Neural progenitor cell (in vitro differentiated cells): ENCODE measurements at regions not wholly inside any gene's neighbourhood (a gene's known extent, or its start where the extent isn't known, plus 50 kb on each side); places are given as distances from the start of the nearest gene placed in this dataset.
A peak's percentile ranks its signal among the peaks of the same experiment; 100 is the strongest.

Experiments used
- DNase-seq: peaks from one replicate; pipeline ENCODE4 v3.0.0-alpha.2; 2016; ENCODE audit warnings: low spot score
- H2AFZ ChIP-seq: fragments of 200-600 bp; sonication (generic); replicated peaks from 2 replicates; pipeline ENCODE4 v1.6.1; 2016; ENCODE audit warnings: antibody characterized with exemption
- H3F3A ChIP-seq: fragments of 200-600 bp; sonication (generic); 2 replicates; pipeline ENCODE4 v1.6.1; 2016; ENCODE audit warnings: antibody characterized with exemption, low read depth
- H3K27ac ChIP-seq: fragments of 200-600 bp; sonication (generic); 2 replicates; pipeline ENCODE4 v1.5.1; 2016; ENCODE audit warnings: mild to moderate bottlenecking
- H3K27me3 ChIP-seq: fragments of 200-600 bp; sonication (generic); 2 replicates; pipeline ENCODE4 v1.6.1; 2016; ENCODE audit warnings: mild to moderate bottlenecking, moderate library complexity
- H3K36me3 ChIP-seq: fragments of 200-600 bp; sonication (generic); 2 replicates; pipeline ENCODE4 v1.5.1; 2016
- H3K4me1 ChIP-seq: fragments of 200-600 bp; sonication (generic); 2 replicates; pipeline ENCODE4 v1.6.1; 2016; ENCODE audit warnings: mixed run types
- H3K4me2 ChIP-seq: fragments of 200-600 bp; sonication (generic); 2 replicates; pipeline ENCODE4 v1.6.1; 2016
- H3K4me3 ChIP-seq: fragments of 200-600 bp; sonication (generic); 2 replicates; pipeline ENCODE4 v1.5.1; 2016
- H3K79me2 ChIP-seq: fragments of 200-600 bp; sonication (generic); 2 replicates; pipeline ENCODE4 v1.6.1; 2016; ENCODE audit warnings: low read depth
- H3K9ac ChIP-seq: fragments of 200-600 bp; sonication (generic); 2 replicates; pipeline ENCODE4 v1.6.1; 2016
- H3K9me3 ChIP-seq: fragments of 200-600 bp; sonication (generic); 2 replicates; pipeline ENCODE4 v1.5.1; 2016; ENCODE audit warnings: low read depth
- H4K20me1 ChIP-seq: fragments of 200-600 bp; sonication (generic); 2 replicates; pipeline ENCODE4 v1.6.1; 2016; ENCODE audit warnings: low read depth
- H3K27ac Mint-ChIP-seq: 3 replicates; pipeline ENCODE4 v1.8.0; 2021; ENCODE audit warnings: mixed read lengths
- H3K27me3 Mint-ChIP-seq: 2 replicates; pipeline ENCODE4 v1.8.0; 2022; ENCODE audit warnings: low read depth, mild to moderate bottlenecking, inconsistent platforms, moderate library complexity, mixed read lengths; ENCODE audit not compliant: insufficient read depth
- H3K36me3 Mint-ChIP-seq: 3 replicates; pipeline ENCODE4 v1.8.0; 2021; ENCODE audit warnings: mixed read lengths
- H3K4me1 Mint-ChIP-seq: 3 replicates; pipeline ENCODE4 v1.8.0; 2021; ENCODE audit warnings: mixed read lengths
- H3K4me3 Mint-ChIP-seq: 3 replicates; pipeline ENCODE4 v1.8.0; 2021; ENCODE audit warnings: mild to moderate bottlenecking, moderate library complexity, mixed read lengths
- H3K9me3 Mint-ChIP-seq: 3 replicates; pipeline ENCODE4 v1.8.0; 2020; ENCODE audit warnings: mixed read lengths
- CTCF ChIP-seq: fragments of 200-600 bp; sonication (generic); IDR thresholded peaks from 2 replicates; pipeline ENCODE4 v1.5.1; 2017; ENCODE audit warnings: antibody characterized with exemption, mild to moderate bottlenecking
- EZH2 ChIP-seq: fragments of 200-600 bp; sonication (generic); IDR thresholded peaks from 2 replicates; pipeline ENCODE4 v1.6.1; 2017; ENCODE audit warnings: antibody characterized with exemption, mild to moderate bottlenecking, moderate library complexity
- EZH2phosphoT487 ChIP-seq: fragments of 200-600 bp; sonication (generic); IDR thresholded peaks from 2 replicates; pipeline ENCODE4 v1.6.1; 2017; ENCODE audit warnings: antibody characterized with exemption

- no peaks in the 10 kb centered on the region for H3K36me3 ChIP-seq
Observed at GRCh38 chr17:82998637-82999036, 80.8 kb upstream of the METRNL start.

GRCh38 chr17:83000738-83001137 lies 78.7 kb upstream of the METRNL start:
- no peak overlapping the region for H3K4me2 ChIP-seq
- peaks cover 32% of the 10 kb centered on the region for H3K36me3 Mint-ChIP-seq
- H3K9me3 Mint-ChIP-seq = peaks cover 30% of the 10 kb centered on the region
- no peaks in the 10 kb centered on the region for H3K4me1 ChIP-seq
- H3F3A ChIP-seq = no peaks in the 10 kb centered on the region
- TF ChIP-seq CTCF = no peak
- TF ChIP-seq EZH2 = no peak
- TF ChIP-seq EZH2phosphoT487 = no peak
- no peak overlapping the region for H3K4me3 Mint-ChIP-seq
- H3K27ac Mint-ChIP-seq = peak overlapping the region; percentile 54
- H2AFZ ChIP-seq = no peak overlapping the region
- H3K9ac ChIP-seq = no peak overlapping the region
- H3K79me2 ChIP-seq = no peaks in the 10 kb centered on the region
- H4K20me1 ChIP-seq = no peaks in the 10 kb centered on the region
- H3K36me3 ChIP-seq = no peaks in the 10 kb centered on the region
- no peak overlapping the region for H3K27ac ChIP-seq
- no peaks in the 10 kb centered on the region for H3K4me1 Mint-ChIP-seq
- H3K27me3 Mint-ChIP-seq = peaks cover 5% of the 10 kb centered on the region
- DNase-seq = no peak
- H3K9me3 ChIP-seq = no peaks in the 10 kb centered on the region
- no peaks in the 10 kb centered on the region for H3K27me3 ChIP-seq
- H3K4me3 ChIP-seq = no peak overlapping the region

More at GRCh38 chr17:82998637-82999036, 80.8 kb upstream of the METRNL start:
- Histone ChIP-seq H3K4me3 (no peak overlapping the region), H3K27ac (no peak overlapping the region), H3K79me2 (no peaks in the 10 kb centered on the region), H3K9me3 (peaks cover 8% of the 10 kb centered on the region), H4K20me1 (no peaks in the 10 kb centered on the region), H3F3A (no peaks in the 10 kb centered on the region), H3K9ac (no peak overlapping the region), H2AFZ (no peak overlapping the region), H3K4me2 (no peak overlapping the region), H3K27me3 (no peaks in the 10 kb centered on the region), H3K4me1 (no peaks in the 10 kb centered on the region)
- TF ChIP-seq CTCF (no peak), EZH2 (no peak), EZH2phosphoT487 (no peak)
- H3K4me3 Mint-ChIP-seq = no peak overlapping the region
- peaks cover 40% of the 10 kb centered on the region for H3K9me3 Mint-ChIP-seq
- H3K27ac Mint-ChIP-seq = no peak overlapping the region
- H3K27me3 Mint-ChIP-seq = no peaks in the 10 kb centered on the region
- no peak for DNase-seq
- peaks cover 34% of the 10 kb centered on the region for H3K36me3 Mint-ChIP-seq
- H3K4me1 Mint-ChIP-seq = no peaks in the 10 kb centered on the region

- TF ChIP-seq EZH2phosphoT487 = no peak
- TF ChIP-seq CTCF = no peak
- TF ChIP-seq EZH2 = no peak
- Histone ChIP-seq H3K9ac (no peak overlapping the region), H3K4me1 (no peaks in the 10 kb centered on the region), H3K4me3 (no peak overlapping the region), H3K27ac (no peak overlapping the region), H3K4me2 (no peak overlapping the region), H3K36me3 (no peaks in the 10 kb centered on the region), H2AFZ (no peak overlapping the region), H3K9me3 (no peaks in the 10 kb centered on the region), H3K27me3 (no peaks in the 10 kb centered on the region), H3K79me2 (no peaks in the 10 kb centered on the region), H4K20me1 (no peaks in the 10 kb centered on the region), H3F3A (no peaks in the 10 kb centered on the region)
- Mint-ChIP-seq H3K4me3 (no peak overlapping the region), H3K4me1 (peaks cover 5% of the 10 kb centered on the region), H3K27ac (no peak overlapping the region), H3K9me3 (peaks cover 28% of the 10 kb centered on the region), H3K36me3 (peaks cover 34% of the 10 kb centered on the region), H3K27me3 (peaks cover 5% of the 10 kb centered on the region)
- no peak for DNase-seq
Observed at GRCh38 chr17:83002118-83002805, 77.1 kb upstream of the METRNL start.
